NCI-H524 (cell line): ENCODE measurements at regions not wholly inside any gene's neighbourhood (a gene's known extent, or its start where the extent isn't known, plus 50 kb on each side); places are given as distances from the start of the nearest gene placed in this dataset.
"Not testable (repeated sequence)": the region's sequence is repeated elsewhere in the genome, so short reads cannot be mapped to it uniquely, and the experiment has no call there.

Source experiments
- DNase-seq, 2 experiments: peaks; one replicate each; lab custom pipeline; 2025; lab: John Stamatoyannopoulos, UW

- no peak for DNase-seq
Observed at GRCh38 chr6:63014290-63014689, 197.0 kb upstream of the FKBP1C start.

DNA sequence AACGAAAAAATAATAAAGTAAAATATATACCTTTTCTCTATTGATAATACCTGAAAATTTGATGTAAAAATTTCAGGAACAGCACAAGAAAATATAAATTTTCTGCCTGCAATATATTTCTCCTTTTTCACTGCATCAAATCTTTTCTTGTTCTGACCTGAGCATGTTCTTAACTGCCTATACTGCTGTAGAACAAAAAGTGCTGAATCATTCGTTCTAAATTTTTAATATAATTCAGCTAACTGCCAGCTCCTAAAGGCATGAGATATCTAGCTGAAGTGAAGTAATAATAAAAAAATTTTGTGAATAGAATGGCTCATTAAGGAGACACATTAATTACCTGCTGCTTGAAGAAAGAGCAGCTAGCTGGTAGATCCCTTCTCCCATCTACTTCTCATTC is 188.6 kb upstream of the FKBP1C start:
- DNase-seq, result no peak

- DNase-seq, result no peak
Observed at GRCh38 chr6:63023726-63024125, 187.5 kb upstream of the FKBP1C start.

DNA sequence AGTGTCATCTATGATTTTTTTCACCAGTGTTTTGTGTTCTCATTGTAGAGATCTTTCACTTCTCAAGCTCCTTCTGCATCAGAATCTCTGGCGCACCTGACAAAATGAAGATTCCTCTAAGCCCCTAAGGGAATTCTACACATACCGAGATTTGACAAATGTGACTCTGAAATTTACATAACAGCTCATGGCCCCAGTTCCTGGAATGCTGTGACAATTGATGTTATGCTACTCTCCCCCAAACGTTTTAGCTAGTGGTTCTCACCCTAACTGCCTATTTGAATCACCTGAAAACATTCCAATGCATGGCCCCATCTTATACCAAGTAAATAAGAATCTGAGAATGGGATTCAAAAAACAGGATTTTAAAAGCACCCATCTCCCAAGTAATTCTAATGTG is 162.1 kb upstream of the FKBP1C start:
- DNase-seq, result no peak

GRCh38 chr6:63053206-63053605 is 158.1 kb upstream of the FKBP1C start:
- not testable (repeated sequence) for DNase-seq

- peak in 1 of 2 experiments; percentile 2 for DNase-seq
Observed at GRCh38 chr6:63058601-63059000, 152.7 kb upstream of the FKBP1C start.

DNA sequence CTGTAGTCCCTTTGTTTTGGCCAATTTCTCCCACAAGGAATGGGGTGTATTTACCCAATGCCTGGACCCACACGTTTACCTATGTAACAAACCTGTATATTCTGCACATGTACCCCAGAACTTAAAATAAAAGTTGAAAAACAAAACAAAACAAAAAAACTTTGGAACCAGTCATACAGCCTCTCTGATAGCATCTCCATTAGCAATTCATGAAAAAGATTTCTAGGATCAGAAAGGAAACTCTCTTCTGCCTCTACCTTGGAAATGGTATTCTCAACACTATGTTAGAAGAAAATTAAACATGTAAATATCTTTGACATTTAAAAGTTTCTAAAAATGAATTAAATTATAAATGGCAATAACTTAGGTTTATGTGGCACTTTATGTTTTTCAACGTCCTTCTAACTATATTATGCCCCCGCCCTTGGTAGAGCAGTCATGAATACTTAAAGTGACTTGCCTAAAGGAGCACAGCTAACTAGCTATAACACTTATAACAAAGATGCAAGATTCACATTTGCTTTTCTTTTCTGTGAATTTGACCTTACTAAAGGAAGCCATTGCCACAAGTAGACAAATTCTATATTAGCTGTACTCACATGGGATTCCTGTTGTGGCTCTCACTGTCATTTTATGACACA is 147.5 kb upstream of the FKBP1C start:
- DNase-seq, result no peak

- DNase-seq, result peak in 1 of 2 experiments; percentile 36
Observed at GRCh38 chr6:63066055-63066704, 145.1 kb upstream of the FKBP1C start.

- no peak for DNase-seq
Observed at GRCh38 chr6:63094947-63095346, 116.3 kb upstream of the FKBP1C start.

DNA sequence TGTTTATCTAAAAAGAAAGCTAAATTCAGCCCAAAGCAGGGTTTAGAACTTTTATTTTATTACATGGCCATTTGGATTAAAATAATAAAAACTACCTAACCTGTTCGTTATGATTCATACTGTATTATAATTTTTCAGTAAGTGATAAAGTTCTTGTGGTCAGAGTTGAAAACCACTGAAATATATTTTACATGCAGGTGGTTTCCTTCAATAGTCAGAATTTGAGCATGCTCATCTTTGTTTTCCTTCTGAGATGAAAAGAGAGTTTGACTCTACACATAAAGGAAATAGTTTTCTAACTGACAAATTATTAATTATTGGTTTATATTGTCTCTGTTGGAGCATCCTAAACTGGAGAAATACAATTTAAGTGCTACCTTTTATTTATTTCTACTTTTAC is 114.0 kb upstream of the FKBP1C start:
- DNase-seq, result no peak

DNA sequence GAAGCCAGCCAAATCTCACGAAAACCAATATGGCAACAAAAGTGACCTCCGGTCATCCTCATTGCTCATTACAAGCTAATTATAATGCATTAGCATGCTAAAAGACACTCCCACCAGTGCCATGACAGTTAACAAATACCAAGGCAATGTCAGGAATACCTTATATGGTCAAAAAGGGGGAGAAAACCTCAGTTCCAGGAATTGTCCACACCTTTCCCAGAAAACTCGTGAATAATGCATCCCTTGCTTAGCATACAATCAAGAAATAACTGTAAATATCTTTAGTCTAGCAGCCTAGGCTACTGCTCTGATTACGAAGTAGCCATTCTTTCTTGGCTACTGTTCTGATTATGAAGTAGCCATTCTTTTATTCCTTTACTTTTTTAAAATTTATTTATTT is 112.5 kb upstream of the FKBP1C start:
- DNase-seq, result no peak

DNA sequence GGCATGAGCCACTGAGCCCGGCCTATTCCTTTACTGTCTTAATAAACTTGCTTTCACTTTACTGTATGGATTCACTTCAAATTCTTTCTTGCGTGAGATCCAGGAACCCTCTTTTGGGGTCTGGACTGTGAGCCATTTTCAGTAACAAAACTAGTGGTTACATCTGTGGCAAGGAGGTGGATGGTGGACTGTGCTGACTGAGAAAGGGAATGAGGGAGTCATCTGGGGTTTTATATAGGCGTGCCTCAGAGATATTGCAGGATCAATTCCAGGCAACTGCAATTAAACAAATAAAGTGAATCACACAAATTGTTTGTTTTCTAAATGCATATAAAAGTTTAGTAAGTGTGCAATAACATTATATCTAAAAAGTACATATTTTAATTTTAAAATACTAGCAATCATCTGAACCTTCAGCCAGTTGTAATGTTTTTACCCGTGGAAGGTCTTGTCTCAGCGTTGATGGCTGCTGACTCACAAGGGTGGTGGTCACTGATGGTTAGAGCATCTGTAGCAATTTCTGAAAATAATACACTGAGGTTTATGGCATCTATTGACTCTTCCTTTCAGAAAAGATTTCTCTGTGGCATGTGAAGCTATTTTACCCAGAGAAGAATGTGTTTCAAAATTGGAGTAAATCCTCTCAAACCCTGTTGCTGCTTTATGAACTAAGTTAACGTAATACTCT is 111.4 kb upstream of the FKBP1C start:
- no peak for DNase-seq

GRCh38 chr6:63114610-63115211 is 96.6 kb upstream of the FKBP1C start:
- no peak for DNase-seq

DNA sequence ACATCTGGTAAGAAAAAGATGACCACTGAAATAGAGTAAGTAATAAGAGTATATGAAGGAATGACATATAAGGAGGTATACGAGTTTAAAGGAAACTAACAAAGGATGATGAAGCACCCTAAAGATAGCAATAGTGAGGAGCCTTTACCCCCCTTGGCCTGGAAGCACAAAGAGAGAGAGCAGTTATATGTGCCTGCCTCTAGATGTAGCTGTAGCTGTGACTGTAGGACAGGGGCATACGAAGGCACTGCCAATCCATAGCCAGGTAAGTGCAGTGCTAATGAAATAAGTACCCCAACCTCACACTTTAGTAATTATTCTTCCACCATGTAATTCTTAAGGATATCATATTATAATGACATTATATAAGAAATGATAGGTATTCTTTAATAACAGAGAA is 90.1 kb upstream of the FKBP1C start:
- DNase-seq, result peak in 1 of 2 experiments; percentile 2

- no peak for DNase-seq
Observed at GRCh38 chr6:63140114-63140513, 71.2 kb upstream of the FKBP1C start.

DNA sequence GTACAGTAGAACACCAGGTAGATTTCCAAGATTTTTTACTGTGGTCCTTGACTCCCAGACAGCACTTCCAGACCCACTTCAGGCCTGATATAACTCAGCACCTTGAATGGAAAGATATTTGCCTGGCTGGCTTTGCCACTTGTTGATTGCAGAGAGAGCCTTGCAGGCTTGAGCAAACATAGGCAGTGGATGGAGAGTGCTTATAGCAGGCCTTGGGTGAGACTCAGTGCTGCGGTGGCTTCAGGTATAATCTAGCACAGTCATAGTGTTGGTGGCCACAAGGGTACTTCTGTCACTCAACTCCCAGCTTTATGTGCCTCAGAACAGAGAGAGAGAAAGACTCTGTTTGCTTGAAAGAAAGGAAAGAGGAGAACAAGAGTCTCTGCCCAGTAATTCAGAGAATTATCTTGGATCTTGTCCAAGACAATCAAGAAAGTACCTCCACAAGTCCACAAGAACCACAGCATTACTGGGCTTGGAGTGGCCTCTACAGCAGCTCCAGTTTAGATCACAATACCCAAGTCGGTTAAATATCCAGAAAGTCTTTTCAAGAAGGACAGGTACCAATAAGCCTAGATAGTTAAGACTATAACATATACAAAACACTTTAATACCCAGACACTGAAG is 70.5 kb upstream of the FKBP1C start:
- DNase-seq, result no peak

GRCh38 chr6:63149730-63150129 is 61.5 kb upstream of the FKBP1C start:
- DNase-seq, result peak in 1 of 2 experiments; percentile 31

DNA sequence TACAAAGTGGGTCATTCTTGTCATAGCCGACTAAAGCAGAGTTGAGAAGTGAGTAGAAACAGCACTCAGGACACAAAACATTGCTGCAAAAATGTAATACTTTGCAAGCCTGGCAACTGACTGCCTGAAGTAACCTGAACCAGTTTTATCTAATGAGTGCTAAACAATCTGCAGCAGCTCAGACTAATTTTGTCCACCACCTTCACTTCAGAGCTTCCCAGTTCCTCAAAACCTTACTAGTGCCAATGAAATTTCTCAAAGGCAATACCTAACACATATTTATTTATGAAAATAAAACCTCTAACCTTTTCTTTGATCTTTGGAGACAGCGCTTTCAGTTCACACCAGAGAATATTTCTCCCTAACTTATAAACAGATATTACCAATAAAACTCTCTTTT is 56.7 kb upstream of the FKBP1C start:
- DNase-seq, result no peak
